Prostate gland (tissue), 2 donors: ENCODE measurements at regions not wholly inside any gene's neighbourhood (a gene's known extent, or its start where the extent isn't known, plus 50 kb on each side); places are given as distances from the start of the nearest gene placed in this dataset.

ENCODE experiments used
- CTCF ChIP-seq, 4 experiments: fragments of 200-600 bp in 2 of 4; fragments of 450-650 bp in 2 of 4; sonication (generic) in 2 of 4; IDR thresholded peaks; 1 replicate in 3 of 4; 2 replicates in 1 of 4; pipeline ENCODE4 v1.5.1; 2016 to 2019; ENCODE audit warnings: antibody characterized with exemption in 4 of 4, mild to moderate bottlenecking in 2 of 4, moderate library complexity in 2 of 4
- POLR2A ChIP-seq: fragments of 450-650 bp; IDR thresholded peaks from one replicate; pipeline ENCODE4 v1.6.1; 2016; ENCODE audit warnings: antibody characterized with exemption, mild to moderate bottlenecking
- POLR2AphosphoS5 ChIP-seq: sonication (generic); formaldehyde crosslinking; IDR thresholded peaks from one replicate; pipeline ENCODE4 v1.6.1; 2017; ENCODE audit warnings: antibody characterized with exemption

GRCh38 chr11:92302770-92303169, 78.2 kb downstream of the FAT3 start:
- TF ChIP-seq CTCF (IDR thresholded peaks at IDR 0.05) (no peak), POLR2A (no peak), POLR2AphosphoS5 (no peak)
